Skeletal muscle tissue (tissue), 3 donors: ENCODE measurements at regions not wholly inside any gene's neighbourhood (a gene's known extent, or its start where the extent isn't known, plus 50 kb on each side); places are given as distances from the start of the nearest gene placed in this dataset.

Experiments used
- H3K27ac ChIP-seq: one replicate; pipeline ENCODE4 v1.7.0; 2013; ENCODE audit warnings: mild to moderate bottlenecking, low read depth, low read length, inconsistent platforms
- H3K27me3 ChIP-seq, 3 donors: one replicate each; pipeline ENCODE4 v1.7.0; 2013; ENCODE audit warnings: low read length in 3 of 3; ENCODE audit not compliant: control insufficient read depth in 3 of 3, insufficient read depth in 3 of 3
- H3K36me3 ChIP-seq, 3 donors: one replicate each; pipeline ENCODE4 v1.7.0; 2013; ENCODE audit warnings: low read length in 3 of 3; ENCODE audit not compliant: control insufficient read depth in 3 of 3, insufficient read depth in 3 of 3
- H3K4me1 ChIP-seq, 3 donors: one replicate each; pipeline ENCODE4 v1.7.0; 2013; ENCODE audit warnings: low read length in 3 of 3, mild to moderate bottlenecking in 3 of 3; ENCODE audit not compliant: control insufficient read depth in 3 of 3, insufficient read depth in 3 of 3
- H3K4me3 ChIP-seq, 3 donors: one replicate each; pipeline ENCODE4 v1.7.0; 2013; ENCODE audit warnings: low read length in 3 of 3
- H3K9ac ChIP-seq, 3 donors: one replicate each; pipeline ENCODE4 v1.7.0; 2013; ENCODE audit warnings: low read length in 3 of 3, mild to moderate bottlenecking in 3 of 3, moderate library complexity in 2 of 3, low read depth in 1 of 3
- H3K9me3 ChIP-seq, 3 donors: one replicate each; pipeline ENCODE4 v1.7.0; 2013; ENCODE audit warnings: low read length in 3 of 3; ENCODE audit not compliant: control insufficient read depth in 3 of 3
- donor health status: Osteomylitis.

DNA sequence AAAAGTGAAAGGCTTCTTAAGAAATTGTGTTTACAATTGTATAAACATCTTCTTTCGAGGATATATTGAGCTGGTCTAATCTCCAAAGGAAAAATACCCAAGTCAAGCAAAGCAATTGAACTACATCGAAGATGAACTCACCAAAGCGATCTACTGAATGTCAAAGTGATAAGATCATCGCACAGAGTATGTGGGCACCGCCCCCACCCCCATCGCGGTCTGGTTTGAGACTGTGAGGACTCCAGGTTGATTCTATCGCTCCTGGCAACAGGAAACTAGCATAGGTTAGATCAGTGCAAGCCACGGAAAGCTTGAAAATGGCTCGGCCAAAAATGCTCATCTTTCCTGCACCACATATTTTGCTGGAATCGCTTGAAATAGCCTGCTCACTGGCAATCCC, 133.2 kb upstream of the RPS6KA2 start:
- H3K27me3 ChIP-seq: peaks cover 13 to 35% (median 13%) of the 10 kb centered on the region in 3 donors
- H3K36me3 ChIP-seq: no peaks in the 10 kb centered on the region
- H3K9me3 ChIP-seq: no peaks in the 10 kb centered on the region
- no peak overlapping the region for H3K27ac ChIP-seq
- H3K9ac ChIP-seq: no peak overlapping the region
- H3K4me1 ChIP-seq: peaks cover 0 to 3% (median 2%) of the 10 kb centered on the region in 3 donors
- H3K4me3 ChIP-seq: no peak overlapping the region

DNA sequence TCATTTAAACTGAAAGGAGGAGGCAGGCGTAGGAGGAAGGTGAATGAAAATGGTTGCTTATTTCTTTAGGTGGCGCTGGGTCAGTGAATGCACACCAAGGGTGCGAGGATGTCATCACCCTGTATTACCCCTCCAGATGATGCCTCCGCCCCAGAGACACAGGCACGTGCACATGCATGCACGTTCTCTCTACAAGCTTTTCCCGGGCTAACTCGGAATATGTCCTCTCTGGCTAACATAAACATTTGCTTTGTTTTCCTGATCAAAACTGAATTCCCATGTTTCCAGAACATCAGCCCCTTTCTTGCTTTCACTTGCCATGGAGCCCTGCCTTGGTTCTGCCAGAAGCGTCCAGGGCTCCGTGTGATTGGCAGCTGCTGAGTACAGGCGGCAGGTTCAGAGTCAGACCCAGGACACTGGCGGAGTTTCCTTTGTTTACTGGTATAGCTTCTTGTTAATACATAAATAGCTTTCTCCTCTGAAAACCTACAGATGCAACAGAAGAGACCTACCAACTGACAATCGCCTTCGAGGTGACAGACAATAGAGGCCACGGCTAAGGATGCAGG, 131.2 kb upstream of the RPS6KA2 start:
- peaks cover 13 to 35% (median 18%) of the 10 kb centered on the region in 3 donors for H3K27me3 ChIP-seq
- H3K4me3 ChIP-seq: no peak overlapping the region

DNA sequence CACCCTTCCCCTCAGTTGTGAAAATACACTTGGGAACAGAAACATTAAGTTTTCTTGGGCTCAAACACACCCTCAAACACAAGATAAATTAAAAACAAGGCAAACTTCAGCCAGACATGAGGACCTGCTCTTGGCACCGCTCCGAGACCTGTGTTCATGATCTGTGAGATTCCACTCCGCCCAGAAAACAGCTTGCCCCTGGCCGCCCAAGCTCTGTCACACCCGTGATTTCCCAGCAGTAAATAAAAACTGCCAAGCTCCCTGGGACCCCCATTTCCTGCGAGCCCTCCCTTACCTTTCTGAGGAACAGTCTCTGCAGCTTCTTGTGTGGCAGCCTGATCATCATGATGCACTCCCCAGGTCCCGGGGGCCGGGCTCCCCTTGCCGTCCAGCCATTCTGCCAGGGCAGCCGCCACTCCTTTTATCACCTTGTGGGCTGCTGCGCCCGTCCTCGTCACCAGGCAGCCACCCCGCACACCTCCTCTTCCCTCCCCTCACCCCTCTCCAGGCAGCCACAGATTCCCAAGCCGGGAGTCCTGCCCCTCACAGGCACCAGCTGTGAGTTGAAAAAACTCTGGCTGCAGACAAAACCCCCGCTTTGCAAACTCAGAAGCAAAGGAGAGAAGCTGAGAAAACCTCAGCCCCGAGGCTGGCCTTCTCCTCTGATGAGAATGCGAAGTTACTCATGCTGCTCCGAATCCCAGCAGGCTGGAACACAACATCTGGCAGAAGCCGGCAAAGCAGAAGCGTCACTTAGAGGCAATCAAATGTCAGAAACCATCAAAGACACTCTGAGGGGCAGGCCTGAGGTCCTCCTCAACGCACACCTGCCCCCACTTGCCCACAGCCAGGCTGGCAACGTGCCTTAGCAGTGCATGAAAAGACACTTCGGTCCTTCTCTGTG, 130.4 kb upstream of the RPS6KA2 start:
- Histone ChIP-seq H3K4me3 (no peak overlapping the region), H3K36me3 (no peaks in the 10 kb centered on the region), H3K27me3 (peaks cover 13 to 32% (median 18%) of the 10 kb centered on the region in 3 donors)

More for the DNA sequence above, 131.2 kb upstream of the RPS6KA2 start:
- no peak overlapping the region for H3K27ac ChIP-seq
- no peaks in the 10 kb centered on the region for H3K9me3 ChIP-seq
- H3K4me1 ChIP-seq: peaks cover 0 to 3% (median 2%) of the 10 kb centered on the region in 3 donors
- no peaks in the 10 kb centered on the region for H3K36me3 ChIP-seq
- H3K9ac ChIP-seq: no peak overlapping the region

DNA sequence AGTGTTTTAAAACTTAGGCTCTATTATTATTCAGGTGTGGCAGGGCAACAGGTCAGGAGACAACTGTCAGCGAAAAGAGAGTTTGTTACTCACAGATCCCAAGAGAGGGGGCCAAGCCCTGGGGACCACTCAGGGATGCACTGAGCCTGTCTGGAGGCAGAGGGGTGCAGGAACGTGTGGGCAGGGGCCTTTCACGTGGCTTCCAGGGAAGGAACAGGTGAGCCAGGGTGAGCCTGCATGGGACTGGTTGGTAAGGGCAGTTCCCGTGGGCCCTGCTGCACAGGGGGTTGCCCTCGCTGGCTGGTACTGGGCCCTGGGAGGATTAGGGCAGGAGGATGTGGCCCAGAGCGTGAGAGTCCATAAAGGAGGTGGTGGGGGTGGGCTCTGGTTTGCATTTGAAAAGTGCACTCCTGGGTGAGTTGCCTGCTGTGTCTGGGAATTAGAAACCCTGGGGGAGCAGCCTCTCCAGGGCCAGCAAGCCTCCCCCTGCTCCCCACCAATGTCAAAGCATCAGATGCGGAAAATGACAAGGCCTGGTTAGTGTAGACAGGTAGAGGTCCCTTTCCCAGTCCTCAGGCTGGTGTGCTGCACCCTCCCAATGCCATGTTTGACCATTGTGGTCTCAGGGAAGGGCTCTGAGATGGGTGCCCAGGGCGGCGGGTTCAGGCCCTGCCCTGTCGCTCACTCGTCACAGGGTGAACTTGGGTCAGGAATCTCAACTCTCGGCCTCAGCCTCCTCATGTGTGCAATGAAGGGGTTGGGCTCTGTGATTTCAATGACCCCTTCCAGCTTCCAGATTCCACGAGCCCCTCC, 127.4 kb upstream of the RPS6KA2 start:
- Histone ChIP-seq H3K36me3 (no peaks in the 10 kb centered on the region), H3K27me3 (peaks cover 9 to 29% (median 26%) of the 10 kb centered on the region in 3 donors), H3K4me1 (peaks cover 0 to 3% (median 2%) of the 10 kb centered on the region in 3 donors), H3K9ac (no peak overlapping the region), H3K9me3 (no peaks in the 10 kb centered on the region), H3K4me3 (no peak overlapping the region), H3K27ac (no peak overlapping the region)

More for the DNA sequence above, 130.4 kb upstream of the RPS6KA2 start:
- Histone ChIP-seq H3K27ac (no peak overlapping the region), H3K9me3 (no peaks in the 10 kb centered on the region), H3K4me1 (peaks cover 0 to 3% (median 2%) of the 10 kb centered on the region in 3 donors), H3K9ac (no peak overlapping the region)

DNA sequence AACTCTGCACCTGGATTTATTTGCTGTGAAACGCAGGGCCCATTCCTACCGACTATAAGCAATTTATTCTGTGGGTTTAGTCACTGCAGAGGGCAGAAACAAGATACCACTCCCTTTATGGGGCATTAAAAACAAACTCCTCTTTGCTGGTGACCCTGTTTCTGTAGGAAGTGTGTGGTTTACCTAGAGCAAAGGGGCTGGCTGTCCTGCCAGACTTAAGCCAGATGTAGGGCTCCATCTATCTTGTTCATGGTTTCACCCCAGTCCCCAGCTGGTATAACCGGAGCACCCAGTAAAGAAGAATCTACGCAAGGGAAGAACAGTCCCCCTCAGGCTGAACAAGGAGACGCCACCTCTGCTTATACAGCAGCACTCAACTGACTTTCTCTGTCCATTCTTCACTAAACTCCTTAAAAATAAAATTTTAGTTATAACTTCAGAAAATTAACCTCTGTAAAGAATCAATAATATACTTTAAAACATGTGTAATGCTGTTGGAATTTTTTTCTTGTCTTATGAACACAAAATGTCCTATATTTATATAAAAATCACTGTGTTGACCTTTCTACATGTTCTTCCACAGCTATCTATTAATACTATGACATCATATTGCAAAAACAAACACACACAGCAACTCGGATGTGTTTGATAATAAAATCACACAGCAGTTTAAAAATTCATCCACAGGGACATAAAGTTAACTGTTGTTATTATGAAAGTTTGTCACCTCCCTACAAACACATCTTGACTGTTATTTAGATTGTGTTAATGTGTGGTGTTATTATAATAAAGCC, 126.1 kb upstream of the RPS6KA2 start:
- Histone ChIP-seq H3K9ac (no peak overlapping the region), H3K27ac (no peak overlapping the region), H3K36me3 (no peaks in the 10 kb centered on the region), H3K4me3 (no peak overlapping the region), H3K4me1 (peaks cover 0 to 2% (median 1%) of the 10 kb centered on the region in 3 donors), H3K27me3 (peaks cover 6 to 25% (median 24%) of the 10 kb centered on the region in 3 donors), H3K9me3 (no peaks in the 10 kb centered on the region)

DNA sequence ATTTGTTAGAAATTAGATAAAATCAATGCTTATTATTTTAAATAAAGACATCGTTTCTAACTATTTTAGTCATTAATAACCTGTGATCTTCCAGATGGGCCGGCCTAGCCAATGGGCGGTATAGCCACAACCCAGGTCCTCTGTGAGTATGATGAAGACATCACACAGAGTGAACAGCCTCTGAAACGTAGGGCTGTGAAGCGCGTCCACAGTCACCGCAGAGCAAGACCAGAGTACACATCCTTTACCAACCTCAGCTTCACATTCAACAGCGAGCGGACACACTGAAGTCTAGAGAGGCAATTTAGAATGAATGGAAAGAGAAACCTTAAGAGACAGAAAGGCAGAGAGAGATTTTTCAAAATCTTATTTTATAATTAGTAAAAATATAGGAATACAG, 125.0 kb upstream of the RPS6KA2 start:
- Histone ChIP-seq H3K9me3 (no peaks in the 10 kb centered on the region), H3K27ac (no peak overlapping the region), H3K4me3 (no peak overlapping the region), H3K36me3 (no peaks in the 10 kb centered on the region), H3K9ac (no peak overlapping the region), H3K4me1 (no peaks in the 10 kb centered on the region), H3K27me3 (peaks cover 0 to 20% (median 19%) of the 10 kb centered on the region in 3 donors)

DNA sequence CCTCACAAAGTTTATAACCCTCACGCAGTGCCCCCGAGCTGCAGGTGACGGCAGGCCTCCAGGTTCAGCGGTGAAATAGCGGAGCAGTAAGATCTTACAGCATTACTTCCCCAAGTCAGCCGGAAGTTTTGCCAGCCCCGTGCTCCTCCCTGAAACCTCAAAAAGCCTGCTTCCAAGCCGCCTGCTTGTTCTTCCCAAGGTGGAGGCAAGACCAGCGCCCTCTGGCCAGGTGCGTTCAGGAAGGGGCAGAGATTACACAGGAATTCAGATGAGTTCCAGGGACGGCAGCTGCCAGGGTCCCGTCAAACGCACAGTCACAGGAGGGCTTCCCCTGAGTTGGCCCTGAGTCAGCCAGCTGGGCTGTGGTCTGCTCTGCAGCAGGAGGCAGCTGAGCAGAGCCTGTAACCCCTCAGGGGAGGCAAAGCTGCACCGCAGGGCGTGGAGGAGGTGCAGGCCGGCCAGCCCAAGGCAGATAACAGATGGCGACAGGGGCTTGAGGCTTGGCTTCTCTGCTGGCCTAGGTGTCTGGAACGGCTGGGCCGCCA, 124.1 kb upstream of the RPS6KA2 start:
- Histone ChIP-seq H3K36me3 (no peaks in the 10 kb centered on the region), H3K9me3 (no peaks in the 10 kb centered on the region), H3K4me1 (no peaks in the 10 kb centered on the region), H3K27me3 (peaks cover 0 to 19% (median 17%) of the 10 kb centered on the region in 3 donors), H3K9ac (no peak overlapping the region), H3K4me3 (no peak overlapping the region), H3K27ac (no peak overlapping the region)

DNA sequence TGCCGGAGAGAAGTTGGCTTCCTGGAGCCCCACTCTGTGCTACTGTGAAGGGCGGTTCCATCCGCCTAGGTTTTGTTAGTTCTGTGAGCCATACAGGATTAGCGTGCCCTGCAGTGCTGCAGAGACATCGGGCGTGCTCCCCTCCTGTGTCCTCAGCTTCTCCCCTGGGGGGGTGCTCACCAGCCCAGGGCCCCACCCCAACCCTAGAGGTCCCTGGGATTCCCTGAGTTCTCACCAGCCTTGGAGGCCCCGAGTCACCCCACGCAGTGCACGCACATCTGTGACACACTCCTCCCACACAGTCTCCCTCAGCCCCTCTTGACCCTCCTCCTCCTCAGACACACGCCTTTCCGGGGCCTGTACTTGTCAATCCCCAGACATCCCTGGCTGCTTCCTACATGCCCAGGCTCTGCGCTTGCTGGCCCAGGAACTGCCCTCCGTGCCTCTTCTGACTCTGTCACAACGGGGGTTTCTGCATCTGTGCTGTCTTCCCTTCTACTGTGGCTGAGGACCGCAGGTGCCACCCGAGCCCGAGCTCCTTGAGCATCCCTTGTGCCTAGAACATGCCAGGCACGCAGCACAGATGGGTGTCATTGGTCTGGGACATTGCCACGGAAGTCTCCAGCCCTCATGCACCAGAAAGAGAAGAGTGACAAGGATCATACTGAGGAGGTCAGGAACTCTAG, 123.2 kb upstream of the RPS6KA2 start:
- Histone ChIP-seq H3K36me3 (no peaks in the 10 kb centered on the region), H3K9ac (no peak overlapping the region), H3K4me1 (no peaks in the 10 kb centered on the region), H3K27me3 (peaks cover 0 to 19% (median 17%) of the 10 kb centered on the region in 3 donors), H3K4me3 (no peak overlapping the region), H3K27ac (no peak overlapping the region), H3K9me3 (no peaks in the 10 kb centered on the region)

DNA sequence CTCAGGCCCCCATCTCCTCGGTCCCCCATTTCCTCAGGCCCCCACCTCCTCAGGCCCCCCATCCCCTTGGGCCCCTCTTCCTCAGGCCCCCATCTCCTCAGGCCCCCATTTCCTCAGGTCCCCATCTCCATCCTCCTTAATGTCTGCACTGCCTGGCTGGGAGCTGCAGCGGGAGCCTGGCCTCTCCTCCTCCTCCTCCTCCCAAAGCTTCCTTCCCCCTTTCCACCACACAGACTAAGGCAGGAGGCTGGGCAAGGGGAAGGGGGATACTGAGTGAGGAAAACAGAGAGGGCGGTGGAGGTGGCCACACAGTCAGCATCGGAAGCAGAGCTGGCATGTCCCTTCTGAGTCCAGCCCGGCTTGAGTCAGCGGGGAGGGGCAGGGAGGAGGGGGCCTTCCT, 122.6 kb upstream of the RPS6KA2 start:
- Histone ChIP-seq H3K4me1 (no peaks in the 10 kb centered on the region), H3K27ac (no peak overlapping the region), H3K9me3 (no peaks in the 10 kb centered on the region), H3K36me3 (no peaks in the 10 kb centered on the region), H3K27me3 (peaks cover 0 to 19% (median 13%) of the 10 kb centered on the region in 3 donors), H3K4me3 (no peak overlapping the region), H3K9ac (no peak overlapping the region)
